ENCODE measurements at regions not wholly inside any gene's neighbourhood (a gene's known extent, or its start where the extent isn't known, plus 50 kb on each side); places are given as distances from the start of the nearest gene placed in this dataset.
"Not testable (repeated sequence)": the region's sequence is repeated elsewhere in the genome, so short reads cannot be mapped to it uniquely, and the experiment has no call there.

DNA sequence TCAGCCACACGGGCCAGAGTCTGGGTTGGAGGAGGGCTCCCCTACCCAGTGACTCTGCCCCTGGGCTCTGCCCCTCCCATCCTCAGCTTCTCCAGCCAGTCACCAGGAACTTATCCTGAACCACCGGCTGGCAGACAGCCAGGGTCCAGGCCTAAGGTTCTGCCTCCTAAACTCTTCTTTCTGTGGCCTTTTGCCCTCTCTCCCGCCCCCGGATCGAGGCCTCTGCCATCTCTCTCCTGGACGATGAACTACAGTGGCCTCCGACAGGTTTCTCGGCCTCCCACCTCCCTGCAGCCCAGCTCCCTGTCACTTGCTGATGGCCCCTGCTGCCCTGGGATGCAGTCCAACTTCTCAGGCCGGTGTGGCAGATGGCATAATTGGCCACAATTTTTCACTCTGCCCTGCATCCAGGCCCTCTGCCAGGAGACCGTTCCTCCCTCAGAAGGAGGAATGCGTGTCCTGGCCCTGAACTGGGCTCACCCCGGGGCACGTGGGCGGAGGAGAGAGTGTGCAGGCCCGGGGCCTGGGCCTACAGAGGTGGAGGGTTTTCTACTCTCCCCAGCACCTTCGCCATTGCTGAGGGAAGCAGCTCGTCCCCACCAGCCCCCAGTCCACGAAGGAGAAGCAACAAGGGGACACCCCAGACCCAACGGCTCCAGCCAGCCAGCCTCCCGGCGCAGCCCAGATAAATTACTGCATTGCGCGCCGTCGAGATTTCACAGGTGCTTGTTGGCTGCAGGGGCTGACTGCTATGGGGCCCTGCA is 81.9 kb upstream of the LRPAP1 start:
- DNase-seq = peak in 2 of 3 donors; percentile 27 to 45
- Histone ChIP-seq H3K4me1 (ENCODE audit: low read depth) (no peaks in the 10 kb centered on the region), H3K9me3 (no peaks in the 10 kb centered on the region), H3K36me3 (ENCODE audit: low read depth) (no peaks in the 10 kb centered on the region), H3K4me3 (no peak overlapping the region)
- intact Hi-C loops (cut with DNase I, micrococcal nuclease) = no loop called here
- ATAC-seq = peak; percentile 51
- TF ChIP-seq, protein P1, sequence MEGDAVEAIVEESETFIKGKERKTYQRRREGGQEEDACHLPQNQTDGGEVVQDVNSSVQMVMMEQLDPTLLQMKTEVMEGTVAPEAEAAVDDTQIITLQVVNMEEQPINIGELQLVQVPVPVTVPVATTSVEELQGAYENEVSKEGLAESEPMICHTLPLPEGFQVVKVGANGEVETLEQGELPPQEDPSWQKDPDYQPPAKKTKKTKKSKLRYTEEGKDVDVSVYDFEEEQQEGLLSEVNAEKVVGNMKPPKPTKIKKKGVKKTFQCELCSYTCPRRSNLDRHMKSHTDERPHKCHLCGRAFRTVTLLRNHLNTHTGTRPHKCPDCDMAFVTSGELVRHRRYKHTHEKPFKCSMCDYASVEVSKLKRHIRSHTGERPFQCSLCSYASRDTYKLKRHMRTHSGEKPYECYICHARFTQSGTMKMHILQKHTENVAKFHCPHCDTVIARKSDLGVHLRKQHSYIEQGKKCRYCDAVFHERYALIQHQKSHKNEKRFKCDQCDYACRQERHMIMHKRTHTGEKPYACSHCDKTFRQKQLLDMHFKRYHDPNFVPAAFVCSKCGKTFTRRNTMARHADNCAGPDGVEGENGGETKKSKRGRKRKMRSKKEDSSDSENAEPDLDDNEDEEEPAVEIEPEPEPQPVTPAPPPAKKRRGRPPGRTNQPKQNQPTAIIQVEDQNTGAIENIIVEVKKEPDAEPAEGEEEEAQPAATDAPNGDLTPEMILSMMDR (IDR thresholded peaks at IDR 0.05) = no peak

DNA sequence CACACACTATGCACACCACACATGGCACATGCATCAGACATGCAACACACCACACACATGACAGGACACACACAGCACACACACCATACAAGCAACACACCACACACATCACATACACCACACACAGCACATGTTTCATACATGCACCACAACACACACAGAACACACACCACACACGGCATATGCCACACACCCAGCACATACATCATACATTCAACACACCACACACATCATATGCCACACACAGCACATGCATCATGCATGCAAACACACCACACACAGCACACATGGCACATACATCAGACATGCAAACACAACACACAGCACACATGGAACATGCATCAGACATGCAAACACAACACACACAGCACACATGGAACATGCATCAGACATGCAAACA is 80.7 kb upstream of the LRPAP1 start:
- DNase-seq = no peak
- no peaks in the 10 kb centered on the region for H3K36me3 ChIP-seq (ENCODE audit: low read depth)
- TF ChIP-seq, protein P1 (IDR thresholded peaks at IDR 0.05) = no peak
- intact Hi-C loops (cut with DNase I, micrococcal nuclease) = no loop called here
- no peak for ATAC-seq
- H3K4me3 ChIP-seq = no peak overlapping the region
- no peaks in the 10 kb centered on the region for H3K9me3 ChIP-seq
- no peaks in the 10 kb centered on the region for H3K4me1 ChIP-seq (ENCODE audit: low read depth)

DNA sequence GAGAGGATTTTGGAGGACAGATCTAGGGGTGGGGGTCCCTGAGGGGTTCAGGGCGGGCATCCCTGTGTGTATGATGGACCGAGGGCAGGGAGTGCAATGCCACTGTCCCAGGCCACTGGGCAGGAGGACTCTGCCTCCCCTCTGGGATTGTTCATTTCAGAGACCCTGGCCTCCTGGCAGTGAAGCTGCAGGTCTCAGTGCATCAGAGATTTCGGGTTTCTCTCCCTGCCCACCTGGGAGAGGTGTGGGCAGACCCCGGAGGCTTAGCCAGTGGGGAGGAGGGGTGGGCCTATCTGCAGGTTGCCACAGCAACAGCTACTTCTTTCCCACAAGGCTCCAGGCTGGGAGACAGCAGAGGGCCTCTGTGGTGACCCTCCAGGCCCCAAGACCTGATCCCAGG is 80.1 kb upstream of the LRPAP1 start:
- DNase-seq (no peak), ATAC-seq (no peak)
- H3K4me1 ChIP-seq (ENCODE audit: low read depth) = no peaks in the 10 kb centered on the region
- H3K36me3 ChIP-seq (ENCODE audit: low read depth) = no peaks in the 10 kb centered on the region
- intact Hi-C loops (cut with DNase I, micrococcal nuclease) = no loop called here
- TF ChIP-seq, protein P1 (IDR thresholded peaks at IDR 0.05) = no peak
- no peak overlapping the region for H3K4me3 ChIP-seq
- H3K9me3 ChIP-seq = no peaks in the 10 kb centered on the region

DNA sequence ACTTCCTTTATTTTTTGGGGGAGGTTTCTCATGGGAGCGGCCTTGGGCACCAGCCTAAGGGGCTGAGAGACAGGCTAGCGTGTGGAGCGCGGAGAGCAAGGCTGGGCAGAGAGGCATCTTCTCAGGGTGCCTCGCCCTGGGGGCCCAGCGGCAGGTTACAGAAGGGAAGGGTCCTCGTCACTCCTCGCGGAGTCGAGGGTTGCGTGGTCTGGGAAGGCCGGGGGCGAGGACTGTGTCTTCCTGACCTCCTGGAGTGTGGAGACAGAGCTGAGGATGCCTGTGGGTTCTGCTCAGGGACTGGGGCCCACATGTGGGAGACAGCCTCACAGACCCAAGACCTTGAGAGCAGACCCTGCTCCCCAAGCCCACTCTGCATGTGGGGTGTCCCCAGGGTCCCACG is 79.6 kb upstream of the LRPAP1 start:
- H3K4me3 ChIP-seq = no peak overlapping the region
- TF ChIP-seq, protein P1 (IDR thresholded peaks at IDR 0.05) = no peak
- no peaks in the 10 kb centered on the region for H3K9me3 ChIP-seq
- ATAC-seq = no peak
- DNase-seq = peak in 1 of 3 donors; percentile 8
- no peaks in the 10 kb centered on the region for H3K36me3 ChIP-seq (ENCODE audit: low read depth)
- H3K4me1 ChIP-seq (ENCODE audit: low read depth) = no peaks in the 10 kb centered on the region
- intact Hi-C loops (cut with DNase I, micrococcal nuclease) = no loop called here

DNA sequence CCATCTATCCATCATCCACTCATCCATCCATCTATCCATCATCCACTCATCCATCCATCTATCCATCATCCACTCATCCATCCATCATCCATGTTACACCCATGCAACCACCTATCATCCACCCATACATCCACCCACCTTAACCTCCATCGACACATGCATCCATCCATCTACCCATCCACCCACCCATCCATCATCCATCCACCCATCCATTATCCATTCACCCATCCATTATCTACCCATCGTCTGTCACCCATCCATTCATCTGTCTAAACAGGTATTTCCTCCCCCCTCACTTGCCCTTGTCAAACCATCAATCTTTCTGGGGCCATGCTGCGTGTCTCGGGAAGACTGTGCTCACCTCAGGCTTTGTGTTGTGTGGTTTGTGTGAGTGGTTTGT is 78.6 kb upstream of the LRPAP1 start:
- H3K36me3 ChIP-seq (ENCODE audit: low read depth); H3K4me3 ChIP-seq; ATAC-seq; DNase-seq; H3K9me3 ChIP-seq; H3K4me1 ChIP-seq (ENCODE audit: low read depth); intact Hi-C loops (cut with DNase I, micrococcal nuclease): not testable (repeated sequence)

DNA sequence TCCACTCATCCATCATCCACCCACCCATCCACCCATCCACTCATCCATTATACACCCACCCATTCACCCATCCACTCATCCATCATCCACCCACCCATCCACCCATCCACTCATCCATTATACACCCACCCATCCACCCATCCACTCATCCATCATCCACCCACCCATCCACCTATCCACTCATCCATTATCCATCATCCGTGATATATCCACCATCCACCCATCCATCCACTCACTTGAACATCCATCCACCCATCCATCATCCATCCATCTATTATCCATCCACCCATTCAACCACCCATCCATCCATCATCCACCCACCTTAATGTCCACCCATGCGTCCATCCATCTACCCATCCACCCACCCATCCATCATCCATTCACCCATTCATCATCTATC is 77.7 kb upstream of the LRPAP1 start:
- DNase-seq; ATAC-seq; H3K9me3 ChIP-seq; H3K36me3 ChIP-seq (ENCODE audit: low read depth); H3K4me1 ChIP-seq (ENCODE audit: low read depth); intact Hi-C loops (cut with DNase I, micrococcal nuclease); H3K4me3 ChIP-seq: not testable (repeated sequence)
